Bronchial epithelial cell (primary cell): ENCODE measurements at regions not wholly inside any gene's neighbourhood (a gene's known extent, or its start where the extent isn't known, plus 50 kb on each side); places are given as distances from the start of the nearest gene placed in this dataset.

Experiments used
- DNase-seq: peaks from one replicate; pipeline ENCODE4 v3.0.0-alpha.2; 2010; ENCODE audit warnings: low read depth
- FAIRE-seq: peaks from 2 replicates; lab custom pipeline; 2011; peaks lifted over from hg19 to GRCh38; lab: Jason Lieb, UNC
- H3K27me3 ChIP-seq: 2 replicates; pipeline ENCODE4 v1.5.1; 2011; ENCODE audit warnings: low read length; ENCODE audit not compliant: control insufficient read depth, insufficient read depth
- H3K36me3 ChIP-seq: 2 replicates; pipeline ENCODE4 v1.5.1; 2011; ENCODE audit warnings: low read length; ENCODE audit not compliant: control insufficient read depth, insufficient read depth
- H3K4me3 ChIP-seq: 2 replicates; pipeline ENCODE4 v1.5.1; 2011; ENCODE audit warnings: mild to moderate bottlenecking, low read depth, low read length, control low read depth
- TF ChIP-seq, protein P1 (sequence below): IDR thresholded peaks from 2 replicates; pipeline ENCODE4 v1.5.1; 2011; ENCODE audit warnings: mild to moderate bottlenecking, moderate library complexity, low read length, control low read depth, inconsistent platforms; ENCODE audit not compliant: insufficient read depth, severe bottlenecking

DNA sequence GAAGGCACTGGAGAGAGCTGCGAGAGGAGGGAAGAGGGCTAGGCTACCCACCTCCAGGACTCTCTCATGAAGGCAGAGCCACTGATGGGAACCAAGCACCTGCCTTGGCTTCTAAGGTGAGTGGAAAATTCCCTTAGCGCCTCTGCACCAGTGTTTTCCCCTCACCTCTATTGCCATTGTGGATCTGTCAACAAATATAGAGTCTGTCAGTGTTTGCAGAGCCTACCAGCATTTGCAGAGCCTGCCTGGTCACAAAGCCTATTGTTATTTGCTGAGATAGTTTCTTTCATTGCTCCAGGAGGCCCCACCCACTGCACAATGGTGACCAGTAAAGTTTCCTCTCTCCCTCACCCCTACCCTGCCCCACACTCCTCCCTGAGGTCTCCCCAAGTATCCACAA, 141.9 kb downstream of the MRPL14 start:
- no peak for FAIRE-seq
- TF ChIP-seq, protein P1, sequence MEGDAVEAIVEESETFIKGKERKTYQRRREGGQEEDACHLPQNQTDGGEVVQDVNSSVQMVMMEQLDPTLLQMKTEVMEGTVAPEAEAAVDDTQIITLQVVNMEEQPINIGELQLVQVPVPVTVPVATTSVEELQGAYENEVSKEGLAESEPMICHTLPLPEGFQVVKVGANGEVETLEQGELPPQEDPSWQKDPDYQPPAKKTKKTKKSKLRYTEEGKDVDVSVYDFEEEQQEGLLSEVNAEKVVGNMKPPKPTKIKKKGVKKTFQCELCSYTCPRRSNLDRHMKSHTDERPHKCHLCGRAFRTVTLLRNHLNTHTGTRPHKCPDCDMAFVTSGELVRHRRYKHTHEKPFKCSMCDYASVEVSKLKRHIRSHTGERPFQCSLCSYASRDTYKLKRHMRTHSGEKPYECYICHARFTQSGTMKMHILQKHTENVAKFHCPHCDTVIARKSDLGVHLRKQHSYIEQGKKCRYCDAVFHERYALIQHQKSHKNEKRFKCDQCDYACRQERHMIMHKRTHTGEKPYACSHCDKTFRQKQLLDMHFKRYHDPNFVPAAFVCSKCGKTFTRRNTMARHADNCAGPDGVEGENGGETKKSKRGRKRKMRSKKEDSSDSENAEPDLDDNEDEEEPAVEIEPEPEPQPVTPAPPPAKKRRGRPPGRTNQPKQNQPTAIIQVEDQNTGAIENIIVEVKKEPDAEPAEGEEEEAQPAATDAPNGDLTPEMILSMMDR = no peak
- Histone ChIP-seq H3K36me3 (no peaks in the 10 kb centered on the region), H3K27me3 (peaks cover 7% of the 10 kb centered on the region), H3K4me3 (no peak overlapping the region)
- DNase-seq = no peak

- Histone ChIP-seq H3K27me3 (peaks cover 7% of the 10 kb centered on the region), H3K36me3 (no peaks in the 10 kb centered on the region), H3K4me3 (no peak overlapping the region)
- FAIRE-seq = no peak
- no peak for DNase-seq
- TF ChIP-seq, protein P1 = no peak
Observed at GRCh38 chr6:43984442-43985321, 142.6 kb downstream of the MRPL14 start.

DNA sequence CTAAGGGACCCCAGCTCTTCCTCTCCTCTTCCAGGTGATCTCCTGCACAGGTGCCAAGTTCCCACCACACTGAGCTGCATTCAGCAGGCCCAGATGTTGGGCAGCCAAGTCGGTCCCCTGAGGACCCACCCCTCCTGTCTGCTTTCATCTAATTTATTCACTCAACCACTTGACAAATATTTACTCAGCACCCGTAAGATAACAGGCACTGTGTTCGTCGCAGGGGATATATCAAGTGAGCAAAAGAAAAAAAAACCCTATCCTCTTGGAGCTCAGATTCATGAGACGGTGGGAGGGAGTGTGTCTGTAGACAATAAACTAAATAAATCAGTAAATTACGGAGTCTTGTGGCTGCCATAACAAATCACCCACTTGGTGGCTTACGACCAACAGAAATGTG, 143.6 kb downstream of the MRPL14 start:
- no peak overlapping the region for H3K4me3 ChIP-seq
- peaks cover 7% of the 10 kb centered on the region for H3K27me3 ChIP-seq
- DNase-seq = no peak
- TF ChIP-seq, protein P1 = no peak
- H3K36me3 ChIP-seq = no peaks in the 10 kb centered on the region
- FAIRE-seq = no peak

DNA sequence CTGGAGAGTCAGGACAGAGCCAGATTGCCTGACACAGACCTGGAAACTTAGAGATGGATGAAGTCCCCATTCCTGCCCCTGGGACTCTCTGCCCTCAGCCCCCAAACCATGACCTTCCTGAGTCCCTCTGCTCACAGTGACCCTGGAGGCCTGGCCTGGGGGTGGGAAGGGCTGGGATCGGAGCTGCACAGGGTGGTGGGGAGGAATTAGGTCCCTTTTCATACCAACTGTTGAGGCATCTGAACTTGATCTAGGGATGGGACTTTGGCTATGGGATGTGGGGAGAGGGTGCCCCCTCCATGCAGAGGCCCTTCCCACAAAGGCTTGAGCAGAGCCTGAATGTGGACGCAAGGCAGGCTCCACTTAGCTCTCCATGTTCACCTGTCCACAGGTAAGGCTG, 144.1 kb downstream of the MRPL14 start:
- TF ChIP-seq, protein P1 = no peak

DNA sequence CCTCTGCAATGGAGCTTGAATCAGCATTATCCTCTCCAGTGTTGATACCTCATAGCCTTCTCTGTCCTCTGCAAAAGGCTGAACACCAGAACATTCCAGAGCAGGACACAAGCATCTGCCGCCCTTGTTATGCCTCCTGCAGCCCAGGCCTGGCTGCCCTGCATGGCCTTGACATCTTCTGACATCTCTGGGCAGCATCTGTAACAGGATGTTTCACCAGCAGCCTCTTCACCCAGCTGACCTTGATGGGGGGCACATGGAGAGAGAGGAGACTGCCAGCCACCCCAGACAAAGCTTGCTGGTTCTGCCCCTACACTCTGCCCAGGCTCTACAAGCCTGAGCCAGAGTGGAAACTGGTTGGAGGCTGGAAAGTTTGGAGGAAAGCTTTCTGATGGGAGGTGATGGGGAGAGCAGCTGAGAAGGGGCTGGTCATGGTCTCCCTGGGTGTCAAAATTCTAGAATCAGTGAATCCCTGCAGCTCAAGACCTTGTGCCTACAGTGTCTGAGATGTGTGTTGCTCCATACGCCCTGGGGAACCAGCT, 145.1 kb downstream of the MRPL14 start:
- FAIRE-seq (no peak), DNase-seq (no peak)
- no peak overlapping the region for H3K4me3 ChIP-seq

More for the DNA sequence above, 144.1 kb downstream of the MRPL14 start:
- FAIRE-seq (no peak), DNase-seq (no peak)
- H3K4me3 ChIP-seq = no peak overlapping the region
- peaks cover 7% of the 10 kb centered on the region for H3K27me3 ChIP-seq
- no peaks in the 10 kb centered on the region for H3K36me3 ChIP-seq

More for the DNA sequence above, 145.1 kb downstream of the MRPL14 start:
- peaks cover 7% of the 10 kb centered on the region for H3K27me3 ChIP-seq
- TF ChIP-seq, protein P1 = no peak
- no peaks in the 10 kb centered on the region for H3K36me3 ChIP-seq
